GM21576 (cell line): ENCODE measurements at regions not wholly inside any gene's neighbourhood (a gene's known extent, or its start where the extent isn't known, plus 50 kb on each side); places are given as distances from the start of the nearest gene placed in this dataset.
"Not testable (repeated sequence)": the region's sequence is repeated elsewhere in the genome, so short reads cannot be mapped to it uniquely, and the experiment has no call there.

ENCODE experiments used
- ATAC-seq: cut with Tn5 transposase; IDR thresholded peaks from one replicate; pipeline ENCODE4 v1.9.1; 2021; ENCODE audit warnings: mild to moderate bottlenecking, moderate library complexity; ENCODE audit not compliant: unreplicated experiment

GRCh38 chr3:81829272-81829671 lies 67.8 kb upstream of the GBE1 start:
- ATAC-seq, result not testable (repeated sequence)

GRCh38 chr3:81823882-81824395 lies 62.5 kb upstream of the GBE1 start:
- peak; percentile 98 for ATAC-seq

GRCh38 chr3:81823086-81823485 lies 61.6 kb upstream of the GBE1 start:
- no peak for ATAC-seq

GRCh38 chr3:81816473-81817250 lies 55.2 kb upstream of the GBE1 start:
- peak; percentile 98 for ATAC-seq

GRCh38 chr3:81812098-81812497 lies 50.7 kb upstream of the GBE1 start:
- ATAC-seq, result not testable (repeated sequence)
